CD14-positive monocyte (primary cell): ENCODE measurements at regions not wholly inside any gene's neighbourhood (a gene's known extent, or its start where the extent isn't known, plus 50 kb on each side); places are given as distances from the start of the nearest gene placed in this dataset.

Experiments used
- DNase-seq, 3 donors: peaks; one replicate each; pipeline ENCODE4 v3.0.0-alpha.2; 2011 to 2022
- H2AFZ ChIP-seq: 2 replicates; pipeline ENCODE4 v1.6.0; 2012; ENCODE audit warnings: mild to moderate bottlenecking, low read depth, low read length, inconsistent platforms; ENCODE audit not compliant: insufficient read depth, poor library complexity, severe bottlenecking
- H3K27ac ChIP-seq, 2 donors: 1 replicate in 1 of 2; 2 replicates in 1 of 2; pipeline ENCODE4 v1.5.1; 2012 to 2013; ENCODE audit warnings: low read length in 2 of 2, control low read depth in 1 of 2, inconsistent platforms in 1 of 2, low read depth in 1 of 2, mild to moderate bottlenecking in 1 of 2
- H3K27me3 ChIP-seq, 2 donors: one replicate each; pipeline versions ENCODE4 v1.6.0 to v1.6.1; 2011 to 2013; ENCODE audit warnings: low read length in 2 of 2; ENCODE audit not compliant: control insufficient read depth in 2 of 2, insufficient read depth in 2 of 2
- H3K36me3 ChIP-seq, 2 donors: replicated peaks in 1 of 2; 1 replicate in 1 of 2; 2 replicates in 1 of 2; pipeline versions ENCODE4 v1.5.1 to v1.6.1; 2012 to 2013; ENCODE audit warnings: low read length in 2 of 2, control low read depth in 1 of 2, inconsistent platforms in 1 of 2, mild to moderate bottlenecking in 1 of 2; ENCODE audit not compliant: insufficient read depth in 2 of 2, control insufficient read depth in 1 of 2
- H3K4me1 ChIP-seq, 2 donors: 1 replicate in 1 of 2; 2 replicates in 1 of 2; pipeline versions ENCODE4 v1.5.1 to v1.6.1; 2012 to 2013; ENCODE audit warnings: low read length in 2 of 2, control low read depth in 1 of 2, inconsistent platforms in 1 of 2, mild to moderate bottlenecking in 1 of 2, moderate library complexity in 1 of 2; ENCODE audit not compliant: insufficient read depth in 2 of 2, control insufficient read depth in 1 of 2
- H3K4me2 ChIP-seq: replicated peaks from 2 replicates; pipeline ENCODE3; 2012; ENCODE audit warnings: low read length, moderate library complexity, mild to moderate bottlenecking; ENCODE audit not compliant: poor library complexity, severe bottlenecking; ENCODE audit errors: extremely low read depth
- H3K4me3 ChIP-seq, 3 experiments: fragments of 200-600 bp in 1 of 3; sonication (generic) in 1 of 3; replicated peaks in 1 of 3; 1 replicate in 2 of 3; 2 replicates in 1 of 3; pipeline ENCODE4 v1.5.1; 2011 to 2013; ENCODE audit warnings: low read length in 3 of 3, mild to moderate bottlenecking in 3 of 3, control low read depth in 2 of 3, low read depth in 2 of 3, inconsistent platforms in 1 of 3, moderate library complexity in 1 of 3
- H3K79me2 ChIP-seq: 2 replicates; pipeline ENCODE4 v1.6.0; 2012; ENCODE audit warnings: mild to moderate bottlenecking, control low read depth, inconsistent platforms, low read length, moderate library complexity; ENCODE audit not compliant: insufficient read depth
- H3K9ac ChIP-seq: 2 replicates; pipeline ENCODE4 v1.6.0; 2017; ENCODE audit warnings: low read length, mild to moderate bottlenecking; ENCODE audit not compliant: insufficient read depth, poor library complexity, severe bottlenecking
- H3K9me3 ChIP-seq, 2 donors: replicated peaks in 1 of 2; 1 replicate in 1 of 2; 2 replicates in 1 of 2; pipeline versions ENCODE4 v1.5.1 to v1.6.1; 2012 to 2013; ENCODE audit warnings: low read length in 2 of 2, control low read depth in 1 of 2; ENCODE audit not compliant: control insufficient read depth in 1 of 2, insufficient read depth in 1 of 2
- H4K20me1 ChIP-seq: 2 replicates; pipeline ENCODE4 v1.6.0; 2012; ENCODE audit warnings: mild to moderate bottlenecking, low read length, control low read depth, moderate library complexity; ENCODE audit not compliant: insufficient read depth
- H3K27ac Mint-ChIP-seq, 7 donors: one replicate each; pipeline ENCODE4 v1.8.0; 2020; ENCODE audit warnings: mild to moderate bottlenecking in 7 of 7, mixed read lengths in 7 of 7, moderate library complexity in 6 of 7, inconsistent platforms in 2 of 7
- H3K27me3 Mint-ChIP-seq, 3 donors: one replicate each; pipeline ENCODE4 v1.8.0; 2021 to 2022; ENCODE audit warnings: low read depth in 3 of 3, mild to moderate bottlenecking in 3 of 3, mixed read lengths in 3 of 3, moderate library complexity in 3 of 3, inconsistent platforms in 1 of 3
- H3K36me3 Mint-ChIP-seq, 2 donors: one replicate each; pipeline ENCODE4 v1.8.0; 2020; ENCODE audit warnings: mixed read lengths in 2 of 2, inconsistent platforms in 1 of 2, mild to moderate bottlenecking in 1 of 2
- H3K4me1 Mint-ChIP-seq: one replicate; pipeline ENCODE4 v1.8.0; 2020; ENCODE audit warnings: mild to moderate bottlenecking, mixed read lengths
- H3K4me3 Mint-ChIP-seq, 2 donors: one replicate each; pipeline ENCODE4 v1.8.0; 2020; ENCODE audit warnings: mild to moderate bottlenecking in 2 of 2, mixed read lengths in 2 of 2, moderate library complexity in 1 of 2
- H3K9me3 Mint-ChIP-seq, 7 donors: one replicate each; pipeline ENCODE4 v1.8.0; 2020 to 2022; ENCODE audit warnings: mixed read lengths in 7 of 7, mild to moderate bottlenecking in 6 of 7, moderate library complexity in 6 of 7, inconsistent platforms in 2 of 7
- CTCF ChIP-seq: fragments of 200-600 bp; IDR thresholded peaks from one replicate; pipeline ENCODE4 v1.8.0; 2022; ENCODE audit warnings: antibody characterized with exemption, mild to moderate bottlenecking
- WGBS: methylation state at CpG from one replicate; pipeline ENCODE4 v1.1.5; 2013; ENCODE audit warnings: missing lambda C conversion rate; ENCODE audit not compliant: insufficient coverage; 5-methylcytosine and 5-hydroxymethylcytosine counted together
- intact Hi-C, 2 donors: fragments of 100-400 bp; cut with micrococcal nuclease; formaldehyde crosslinking; loops; one replicate each; pipeline versions ENCODE4 v1.15.0 to v1.15.1; 2023

- 61% methylated on average over 6 of the region's 10 CpGs for WGBS
- no peak for TF ChIP-seq CTCF
- Mint-ChIP-seq H3K9me3 (peaks cover 0 to 16% (median 9%) of the 10 kb centered on the region in 7 donors), H3K4me1 (no peaks in the 10 kb centered on the region), H3K4me3 (no peak overlapping the region), H3K27ac (no peak overlapping the region), H3K36me3 (no peaks in the 10 kb centered on the region), H3K27me3 (no peaks in the 10 kb centered on the region)
- no peak overlapping the region for H3K4me3 ChIP-seq
- no peaks in the 10 kb centered on the region for H3K36me3 ChIP-seq
- no peaks in the 10 kb centered on the region for H3K4me1 ChIP-seq
- H3K4me2 ChIP-seq, result no peak overlapping the region
- no peak overlapping the region for H3K27ac ChIP-seq
- H3K27me3 ChIP-seq, result no peaks in the 10 kb centered on the region
- no peaks in the 10 kb centered on the region for H3K79me2 ChIP-seq
- no peak overlapping the region for H3K9ac ChIP-seq
- H2AFZ ChIP-seq, result no peak overlapping the region
- intact Hi-C loops, result no loop called here
- DNase-seq, result no peak
- H3K9me3 ChIP-seq, result peaks cover 3% of the 10 kb centered on the region in 2 donors
- no peaks in the 10 kb centered on the region for H4K20me1 ChIP-seq
Measured at GRCh38 chr14:87185961-87186560, 806.9 kb downstream of the GALC start.

GRCh38 chr14:87184180-87184579 is 808.8 kb downstream of the GALC start:
- Histone ChIP-seq H2AFZ (no peak overlapping the region), H3K9me3 (peaks cover 3 to 4% of the 10 kb centered on the region in 2 donors), H4K20me1 (no peaks in the 10 kb centered on the region), H3K9ac (no peak overlapping the region), H3K79me2 (no peaks in the 10 kb centered on the region), H3K27me3 (no peaks in the 10 kb centered on the region), H3K36me3 (no peaks in the 10 kb centered on the region), H3K4me2 (no peak overlapping the region), H3K27ac (no peak overlapping the region), H3K4me3 (no peak overlapping the region), H3K4me1 (no peaks in the 10 kb centered on the region)
- intact Hi-C loops, result no loop called here
- Mint-ChIP-seq H3K36me3 (no peaks in the 10 kb centered on the region), H3K27me3 (no peaks in the 10 kb centered on the region), H3K27ac (no peak overlapping the region), H3K9me3 (peaks cover 0 to 8% (median 4%) of the 10 kb centered on the region in 7 donors), H3K4me1 (no peaks in the 10 kb centered on the region), H3K4me3 (no peak overlapping the region)
- 80% methylated on average over 1 of the region's 4 CpGs for WGBS
- TF ChIP-seq CTCF, result no peak
- DNase-seq, result no peak
